ENCODE measurements at regions not wholly inside any gene's neighbourhood (a gene's known extent, or its start where the extent isn't known, plus 50 kb on each side); places are given as distances from the start of the nearest gene placed in this dataset.
A peak's percentile ranks its signal among the peaks of the same experiment; 100 is the strongest.

DNA sequence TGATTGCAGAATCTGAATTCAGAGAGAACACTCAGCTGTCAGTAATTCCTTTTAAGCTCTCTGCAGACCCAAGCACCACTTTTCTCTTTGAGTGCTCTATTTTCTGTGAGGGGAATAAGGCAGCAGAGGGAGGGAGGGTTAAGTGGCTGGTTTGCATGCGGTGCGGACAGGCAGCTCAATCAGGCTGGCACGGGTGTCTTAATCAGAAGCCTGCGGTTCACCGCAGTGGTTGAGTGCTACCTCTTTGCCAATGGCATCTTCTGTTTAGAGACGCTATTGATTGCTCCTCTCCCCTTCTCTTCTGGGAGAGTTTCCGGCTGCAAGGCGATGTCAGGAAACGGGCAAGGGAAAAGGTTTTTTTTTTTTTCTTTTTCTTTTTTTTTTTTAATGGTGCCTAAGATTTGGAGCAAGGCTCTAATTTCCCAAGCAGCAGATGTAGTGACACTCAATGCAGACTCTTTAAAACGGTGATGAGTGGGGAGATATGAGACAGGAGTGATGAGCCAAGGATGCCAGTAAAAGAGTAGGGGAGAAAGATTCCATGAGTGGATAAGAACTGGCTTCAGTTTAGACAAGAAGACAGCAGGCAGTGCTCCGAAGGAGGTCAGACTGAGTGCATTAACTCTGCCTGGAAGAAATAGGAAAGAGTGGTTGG, 533.7 kb upstream of the SEL1L start:
- ATAC-seq, result no peak
- intact Hi-C loops (cut with DNase I, micrococcal nuclease), result no loop called here
- TF ChIP-seq, protein P1, sequence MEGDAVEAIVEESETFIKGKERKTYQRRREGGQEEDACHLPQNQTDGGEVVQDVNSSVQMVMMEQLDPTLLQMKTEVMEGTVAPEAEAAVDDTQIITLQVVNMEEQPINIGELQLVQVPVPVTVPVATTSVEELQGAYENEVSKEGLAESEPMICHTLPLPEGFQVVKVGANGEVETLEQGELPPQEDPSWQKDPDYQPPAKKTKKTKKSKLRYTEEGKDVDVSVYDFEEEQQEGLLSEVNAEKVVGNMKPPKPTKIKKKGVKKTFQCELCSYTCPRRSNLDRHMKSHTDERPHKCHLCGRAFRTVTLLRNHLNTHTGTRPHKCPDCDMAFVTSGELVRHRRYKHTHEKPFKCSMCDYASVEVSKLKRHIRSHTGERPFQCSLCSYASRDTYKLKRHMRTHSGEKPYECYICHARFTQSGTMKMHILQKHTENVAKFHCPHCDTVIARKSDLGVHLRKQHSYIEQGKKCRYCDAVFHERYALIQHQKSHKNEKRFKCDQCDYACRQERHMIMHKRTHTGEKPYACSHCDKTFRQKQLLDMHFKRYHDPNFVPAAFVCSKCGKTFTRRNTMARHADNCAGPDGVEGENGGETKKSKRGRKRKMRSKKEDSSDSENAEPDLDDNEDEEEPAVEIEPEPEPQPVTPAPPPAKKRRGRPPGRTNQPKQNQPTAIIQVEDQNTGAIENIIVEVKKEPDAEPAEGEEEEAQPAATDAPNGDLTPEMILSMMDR (IDR thresholded peaks at IDR 0.05), result no peak
- no peak for DNase-seq
- Histone ChIP-seq H3K36me3 (ENCODE audit: low read depth) (no peaks in the 10 kb centered on the region), H3K4me3 (no peak overlapping the region), H3K9me3 (no peaks in the 10 kb centered on the region), H3K4me1 (ENCODE audit: low read depth) (no peaks in the 10 kb centered on the region)

DNA sequence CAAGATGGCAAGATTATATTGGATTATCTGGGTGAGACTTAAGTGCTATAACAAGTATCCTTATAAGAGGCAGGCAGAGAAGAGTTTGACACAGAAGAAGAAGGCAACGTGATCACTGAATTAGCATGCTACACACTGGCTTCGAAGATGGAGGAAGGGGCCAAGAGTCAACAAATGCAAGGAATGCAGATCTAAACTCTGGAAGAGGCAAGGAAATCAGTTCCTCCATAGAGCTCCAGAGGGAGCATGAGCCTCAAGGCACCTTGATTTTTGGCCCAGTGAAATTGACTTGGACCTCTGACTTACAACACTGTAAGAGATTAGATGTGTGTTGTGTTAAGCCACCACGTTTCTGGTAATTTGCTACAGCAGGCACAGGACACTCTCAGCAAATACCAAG, 536.4 kb upstream of the SEL1L start:
- H3K36me3 ChIP-seq (ENCODE audit: low read depth), result no peaks in the 10 kb centered on the region
- TF ChIP-seq, protein P1 (IDR thresholded peaks at IDR 0.05), result no peak
- H3K4me1 ChIP-seq (ENCODE audit: low read depth), result no peaks in the 10 kb centered on the region
- H3K4me3 ChIP-seq, result no peak overlapping the region
- ATAC-seq (no peak), DNase-seq (no peak)
- no peaks in the 10 kb centered on the region for H3K9me3 ChIP-seq
- intact Hi-C loops (cut with DNase I, micrococcal nuclease), result no loop called here

DNA sequence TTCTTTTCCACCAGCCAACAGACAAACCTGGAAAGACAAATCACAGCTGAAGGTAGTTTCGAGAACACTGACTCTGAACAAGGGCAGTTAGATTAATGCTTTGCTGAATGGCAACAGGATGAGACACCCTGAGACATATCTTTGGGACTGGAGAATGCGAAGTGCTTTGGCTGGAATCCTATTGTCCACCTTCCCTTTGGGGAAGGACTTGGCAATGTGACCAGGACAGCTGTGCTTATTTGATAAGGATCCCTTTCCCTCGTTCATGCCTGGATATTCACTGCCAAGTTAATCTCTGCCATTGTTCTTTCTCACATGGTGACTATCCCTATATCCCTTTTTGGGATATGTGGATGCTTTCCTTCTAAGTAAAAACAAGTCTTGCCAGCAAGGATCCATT, 537.1 kb upstream of the SEL1L start:
- no peaks in the 10 kb centered on the region for H3K4me1 ChIP-seq (ENCODE audit: low read depth)
- TF ChIP-seq, protein P1 (IDR thresholded peaks at IDR 0.05), result no peak
- no peaks in the 10 kb centered on the region for H3K9me3 ChIP-seq
- H3K4me3 ChIP-seq, result no peak overlapping the region
- ATAC-seq, result no peak
- intact Hi-C loops (cut with DNase I, micrococcal nuclease), result no loop called here
- no peaks in the 10 kb centered on the region for H3K36me3 ChIP-seq (ENCODE audit: low read depth)
- no peak for DNase-seq

DNA sequence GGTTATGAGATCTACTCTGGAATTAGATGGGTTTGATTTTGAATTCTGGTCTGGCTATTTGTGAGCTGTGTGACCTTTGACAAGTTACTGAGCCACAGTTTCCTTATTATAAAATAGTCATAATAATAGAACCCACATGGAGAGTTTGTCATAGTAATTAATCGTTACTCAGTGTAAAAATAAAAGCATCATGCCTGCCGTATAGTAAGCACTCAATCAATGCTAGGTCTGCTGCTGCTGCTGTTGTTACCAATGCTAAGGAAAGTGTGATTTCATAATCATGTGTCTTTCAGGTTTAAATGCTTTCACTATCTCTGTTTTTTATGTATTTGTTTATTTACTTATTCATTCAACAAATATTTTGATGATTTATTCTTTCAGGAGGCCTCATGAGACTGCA, 539.9 kb upstream of the SEL1L start:
- no peak for DNase-seq
- Histone ChIP-seq H3K36me3 (ENCODE audit: low read depth) (no peaks in the 10 kb centered on the region), H3K4me1 (ENCODE audit: low read depth) (no peaks in the 10 kb centered on the region), H3K4me3 (no peak overlapping the region), H3K9me3 (no peaks in the 10 kb centered on the region)
- no peak for ATAC-seq
- intact Hi-C loops (cut with DNase I, micrococcal nuclease), result no loop called here
- TF ChIP-seq, protein P1 (IDR thresholded peaks at IDR 0.05), result no peak

DNA sequence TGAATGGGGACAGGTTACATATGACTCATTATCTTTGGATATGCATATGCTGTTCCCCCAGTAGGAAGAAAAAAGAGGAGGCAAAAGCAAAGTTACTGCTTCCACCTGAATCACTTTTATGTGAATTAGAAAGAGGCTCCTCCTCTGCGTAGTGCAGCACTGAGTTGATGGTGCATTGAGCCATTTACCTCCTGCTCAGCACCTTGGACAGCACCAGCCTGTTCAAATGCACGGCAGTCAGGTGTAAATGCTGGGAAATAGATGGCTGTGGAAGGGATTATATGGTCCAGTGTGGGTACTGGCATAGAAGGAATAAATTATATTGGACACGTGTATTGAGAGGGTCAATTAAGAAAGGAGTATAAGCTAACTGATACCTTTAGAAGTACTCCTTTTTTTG, 541.9 kb upstream of the SEL1L start:
- DNase-seq (peak in 1 of 3 donors; percentile 24), ATAC-seq (no peak)

More for the DNA sequence above, 541.9 kb upstream of the SEL1L start:
- no peaks in the 10 kb centered on the region for H3K4me1 ChIP-seq (ENCODE audit: low read depth)
- H3K4me3 ChIP-seq, result no peak overlapping the region
- TF ChIP-seq, protein P1 (IDR thresholded peaks at IDR 0.05), result no peak
- H3K36me3 ChIP-seq (ENCODE audit: low read depth), result no peaks in the 10 kb centered on the region
- peaks cover 3% of the 10 kb centered on the region for H3K9me3 ChIP-seq
- intact Hi-C loops (cut with DNase I, micrococcal nuclease), result no loop called here

Data from mucosa of descending colon (tissue), 3 donors.